IMR-90 (cell line): ENCODE measurements at regions not wholly inside any gene's neighbourhood (a gene's known extent, or its start where the extent isn't known, plus 50 kb on each side); places are given as distances from the start of the nearest gene placed in this dataset.

Experiments
- ATAC-seq: fragments of 200-7000 bp; cut with Tn5 transposase; 2 replicates; pipeline ENCODE4 v1.9.1; 2020; ENCODE audit warnings: low read depth, mild to moderate bottlenecking, moderate library complexity
- BruUV-seq: library from RNA; stranded (reverse); fragments of 400-500 nt; replicated peaks from 2 replicates; lab custom pipeline; 2021; lab: Mats Ljungman, UMichigan
- CTCF ChIA-PET: fragments of 300-600 bp; formaldehyde crosslinking; extraction: SDS; loops from one replicate; lab custom pipeline; 2021; ENCODE audit warnings: antibody characterized with exemption; lab: Yijun Ruan, JAX
- POLR2A ChIA-PET: fragments of 300-600 bp; sonication (Branson Sonifier 250); formaldehyde crosslinking; loops from one replicate; lab custom pipeline; 2022; ENCODE audit warnings: antibody characterized with exemption; ENCODE audit not compliant: unreplicated experiment; lab: Charles Lee
- DNase-seq: peaks from one replicate; pipeline ENCODE4 v3.0.0; 2013
- H2AFZ ChIP-seq: replicated peaks from 2 replicates; pipeline ENCODE3; 2013; ENCODE audit warnings: low read length, mild to moderate bottlenecking; ENCODE audit not compliant: poor library complexity
- H2AK5ac ChIP-seq: 2 replicates; pipeline ENCODE4 v1.6.1; 2013; ENCODE audit warnings: low read depth, low read length, inconsistent platforms
- H2AK9ac ChIP-seq: replicated peaks from 2 replicates; pipeline ENCODE3; 2013; ENCODE audit warnings: mild to moderate bottlenecking, low read depth, low read length, moderate library complexity; ENCODE audit not compliant: poor library complexity
- H2BK120ac ChIP-seq: 2 replicates; pipeline ENCODE4 v1.6.1; 2013; ENCODE audit warnings: low read depth, low read length, inconsistent platforms
- H2BK15ac ChIP-seq: 3 replicates; pipeline ENCODE4 v1.6.1; 2013; ENCODE audit warnings: low read depth, low read length, inconsistent platforms
- H2BK20ac ChIP-seq: 2 replicates; pipeline ENCODE4 v1.6.1; 2013; ENCODE audit warnings: low read depth, mild to moderate bottlenecking, inconsistent platforms, low read length, moderate library complexity
- H2BK5ac ChIP-seq: 2 replicates; pipeline ENCODE4 v1.6.1; 2013; ENCODE audit warnings: mild to moderate bottlenecking, low read depth, low read length, inconsistent platforms; ENCODE audit not compliant: poor library complexity, severe bottlenecking
- H3K14ac ChIP-seq: replicated peaks from 2 replicates; pipeline ENCODE4 v1.6.1; 2013; ENCODE audit warnings: low read depth, low read length, inconsistent platforms
- H3K18ac ChIP-seq: 2 replicates; pipeline ENCODE4 v1.6.1; 2013; ENCODE audit warnings: low read depth, low read length, control low read depth
- H3K23ac ChIP-seq: 2 replicates; pipeline ENCODE4 v1.6.1; 2013; ENCODE audit warnings: low read depth, low read length, inconsistent platforms
- H3K27ac ChIP-seq: 2 replicates; pipeline ENCODE4 v1.5.1; 2013; ENCODE audit warnings: mild to moderate bottlenecking, control low read depth, low read length; ENCODE audit not compliant: insufficient read depth
- H3K27me3 ChIP-seq: 2 replicates; pipeline ENCODE4 v1.6.1; 2013; ENCODE audit warnings: low read length; ENCODE audit not compliant: control insufficient read depth, insufficient read depth
- H3K36me3 ChIP-seq: 2 replicates; pipeline ENCODE4 v1.6.1; 2013; ENCODE audit warnings: low read length, mixed read lengths; ENCODE audit not compliant: control insufficient read depth, insufficient read depth
- H3K4ac ChIP-seq: 2 replicates; pipeline ENCODE4 v1.6.1; 2013; ENCODE audit warnings: low read depth, low read length, inconsistent platforms
- H3K4me1 ChIP-seq: 2 replicates; pipeline ENCODE4 v1.6.1; 2013; ENCODE audit warnings: low read length, mixed read lengths; ENCODE audit not compliant: control insufficient read depth, insufficient read depth
- H3K4me2 ChIP-seq: 2 replicates; pipeline ENCODE4 v1.6.1; 2013; ENCODE audit warnings: low read depth, mild to moderate bottlenecking, control low read depth, low read length, moderate library complexity
- H3K4me3 ChIP-seq: 2 replicates; pipeline ENCODE4 v1.5.1; 2013; ENCODE audit warnings: low read depth, mild to moderate bottlenecking, control low read depth, low read length, moderate library complexity; ENCODE audit not compliant: insufficient read depth
- H3K56ac ChIP-seq: 2 replicates; pipeline ENCODE4 v1.6.1; 2013; ENCODE audit warnings: low read length, inconsistent platforms; ENCODE audit not compliant: insufficient read depth; ENCODE audit errors: extremely low read depth
- H3K79me1 ChIP-seq, 2 experiments: 2 replicates each; pipeline ENCODE4 v1.6.1; 2013; ENCODE audit warnings: low read length in 2 of 2, inconsistent platforms in 1 of 2, low read depth in 1 of 2
- H3K9ac ChIP-seq: 2 replicates; pipeline ENCODE4 v1.6.1; 2013; ENCODE audit warnings: low read depth, low read length, control low read depth
- H3K9me1 ChIP-seq: 2 replicates; pipeline ENCODE4 v1.6.1; 2013; ENCODE audit warnings: low read length, inconsistent platforms; ENCODE audit not compliant: insufficient read depth
- H3K9me3 ChIP-seq: 2 replicates; pipeline ENCODE4 v1.6.1; 2013; ENCODE audit warnings: low read length; ENCODE audit not compliant: control insufficient read depth, insufficient read depth
- H4K20me1 ChIP-seq: 2 replicates; pipeline ENCODE4 v1.6.1; 2013; ENCODE audit warnings: low read length, inconsistent platforms; ENCODE audit not compliant: insufficient read depth
- H4K5ac ChIP-seq: 2 replicates; pipeline ENCODE4 v1.6.1; 2013; ENCODE audit warnings: mild to moderate bottlenecking, low read depth, low read length, control low read depth
- H4K8ac ChIP-seq, 2 experiments: 2 replicates each; pipeline ENCODE4 v1.6.1; 2013; ENCODE audit warnings: low read depth in 2 of 2, low read length in 2 of 2, control low read depth in 1 of 2, inconsistent platforms in 1 of 2
- H4K91ac ChIP-seq: 2 replicates; pipeline ENCODE4 v1.6.1; 2013; ENCODE audit warnings: low read depth, low read length, inconsistent platforms; ENCODE audit not compliant: insufficient read depth
- BHLHE40 ChIP-seq: fragments of 150-350 bp; IDR thresholded peaks from 2 replicates; pipeline ENCODE4 v1.6.1; 2016; ENCODE audit warnings: mild to moderate bottlenecking, low read depth, low read length
- CEBPB ChIP-seq: IDR thresholded peaks from 2 replicates; pipeline ENCODE4 v1.6.1; 2012; ENCODE audit warnings: low read depth, low read length, improper control_type of control experiment
- CHD1 ChIP-seq: IDR thresholded peaks from 2 replicates; pipeline ENCODE4 v1.6.1; 2012; ENCODE audit warnings: low read depth, low read length, improper control_type of control experiment
- CTCF ChIP-seq: conservative IDR thresholded peaks from 2 replicates; pipeline ENCODE4 v1.5.1; 2012; ENCODE audit warnings: mild to moderate bottlenecking, low read depth, low read length, improper control_type of control experiment
- ELK1 ChIP-seq: fragments of 150-350 bp; IDR thresholded peaks from 2 replicates; pipeline ENCODE4 v1.6.1; 2016; ENCODE audit warnings: low read depth, mild to moderate bottlenecking, low read length, moderate library complexity, borderline replicate concordance
- FOS ChIP-seq: fragments of 150-350 bp; IDR thresholded peaks from 2 replicates; pipeline ENCODE4 v1.6.1; 2016; ENCODE audit warnings: low read depth, low read length
- MAFK ChIP-seq: IDR thresholded peaks from 2 replicates; pipeline ENCODE4 v1.6.1; 2012; ENCODE audit warnings: low read depth, low read length, improper control_type of control experiment
- MAZ ChIP-seq: IDR thresholded peaks from 2 replicates; pipeline ENCODE4 v1.6.1; 2012; ENCODE audit warnings: low read depth, mild to moderate bottlenecking, low read length, improper control_type of control experiment, moderate library complexity, borderline replicate concordance
- MXI1 ChIP-seq: IDR thresholded peaks from 2 replicates; pipeline ENCODE4 v1.6.1; 2012; ENCODE audit warnings: low read depth, mild to moderate bottlenecking, low read length, moderate library complexity, borderline replicate concordance
- NFE2L2 ChIP-seq: fragments of 150-350 bp; IDR thresholded peaks from 2 replicates; pipeline ENCODE4 v1.6.1; 2016; ENCODE audit warnings: low read depth, mild to moderate bottlenecking, low read length
- POLR2A ChIP-seq: IDR thresholded peaks from 2 replicates; pipeline ENCODE4 v1.6.1; 2012; ENCODE audit warnings: mild to moderate bottlenecking, low read depth, low read length
- RAD21 ChIP-seq: IDR thresholded peaks from 2 replicates; pipeline ENCODE4 v1.6.1; 2012; ENCODE audit warnings: low read length, improper control_type of control experiment
- RCOR1 ChIP-seq: IDR thresholded peaks from 2 replicates; pipeline ENCODE4 v1.6.1; 2012; ENCODE audit warnings: mild to moderate bottlenecking, low read length, improper control_type of control experiment; ENCODE audit not compliant: insufficient replicate concordance
- RFX5 ChIP-seq: IDR thresholded peaks from 2 replicates; pipeline ENCODE4 v1.8.0; 2012; ENCODE audit warnings: low read depth, mild to moderate bottlenecking, low read length, moderate library complexity
- SMC3 ChIP-seq: fragments of 150-350 bp; IDR thresholded peaks from 2 replicates; pipeline ENCODE4 v1.6.1; 2016; ENCODE audit warnings: low read depth, mild to moderate bottlenecking, antibody characterized with exemption, low read length, moderate library complexity
- USF2 ChIP-seq: fragments of 150-350 bp; IDR thresholded peaks from 2 replicates; pipeline ENCODE4 v1.6.1; 2017; ENCODE audit warnings: mild to moderate bottlenecking, antibody characterized with exemption, low read length, low read depth
- WGBS, 2 experiments: methylation state at CpG; one replicate each; pipeline versions ENCODE4 v1.1.5 to v1.1.7; 2013; ENCODE audit warnings: missing lambda C conversion rate in 2 of 2; ENCODE audit not compliant: insufficient read length in 1 of 2; ENCODE audit errors: extremely low coverage in 2 of 2; 5-methylcytosine and 5-hydroxymethylcytosine counted together
- dilution Hi-C: fragments of 300-500 bp; cut with HindIII; formaldehyde crosslinking; loops from one replicate; pipeline ENCODE4 v1.14.3; 2018; ENCODE audit warnings: low sequenced_read_pairs; ENCODE audit not compliant: unreplicated experiment
- in situ Hi-C: fragments of 300-500 bp; cut with MboI; formaldehyde crosslinking; loops from 3 replicates; pipeline ENCODE4 v1.14.3; 2019; ENCODE audit warnings: low sequenced_read_pairs, inconsistent platforms, mixed read lengths
- intact Hi-C: fragments of 100-400 bp; cut with micrococcal nuclease; formaldehyde crosslinking; loops from 2 replicates; pipeline ENCODE4 v1.10.0; 2022

- ChIA-PET POLR2A (no interaction called here), CTCF (interaction anchor here (1.0 kb wide), 1 partner anchor 15 kb away, joined by 4 read pairs; no protein-coding TSS in a partner anchor)
- Histone ChIP-seq H3K79me1 (no peaks in the 10 kb centered on the region), H3K4ac (no peak overlapping the region), H3K27ac (no peak overlapping the region), H3K4me3 (no peak overlapping the region), H3K23ac (no peak overlapping the region), H4K91ac (peak overlapping the region; percentile 24; the same call in 1 of the 2 replicates), H3K9me1 (no peaks in the 10 kb centered on the region; the same call in 1 of the 2 replicates), H2AFZ (no peak overlapping the region), H4K8ac (0 out of 4 replicates have a peak overlapping the region, but pooled peaks of 1 of the 2 experiments have one; percentile 45), H3K4me2 (no peak overlapping the region), H3K9me3 (no peaks in the 10 kb centered on the region), H3K14ac (no peak overlapping the region), H2AK5ac (no peak overlapping the region), H2BK5ac (no peak overlapping the region), H2BK120ac (no peak overlapping the region), H4K20me1 (no peaks in the 10 kb centered on the region), H3K56ac (no peak overlapping the region), H3K4me1 (peaks cover 5% of the 10 kb centered on the region), H3K27me3 (no peaks in the 10 kb centered on the region), H3K18ac (no peak overlapping the region), H3K9ac (no peak overlapping the region), H4K5ac (no peak overlapping the region), H2AK9ac (no peak overlapping the region), H3K36me3 (no peaks in the 10 kb centered on the region), H2BK15ac (peak overlapping the region; percentile 74; the same call in 1 of the 3 replicates), H2BK20ac (no peak overlapping the region)
- ATAC-seq = no peak
- no peak for TF ChIP-seq FOS
- TF ChIP-seq RFX5 = no peak
- TF ChIP-seq MXI1 = no peak
- TF ChIP-seq CHD1 = no peak
- no peak for TF ChIP-seq MAZ
- TF ChIP-seq MAFK = no peak
- no peak for TF ChIP-seq RAD21
- no peak for TF ChIP-seq BHLHE40
- TF ChIP-seq RCOR1 = no peak
- no peak for TF ChIP-seq USF2
- TF ChIP-seq NFE2L2 = no peak
- TF ChIP-seq SMC3 = no peak
- no peak for TF ChIP-seq ELK1
- no peak for TF ChIP-seq POLR2A
- no peak for TF ChIP-seq CEBPB
- TF ChIP-seq CTCF = no peak
- in situ Hi-C loops = loop anchor here (25.0 kb wide), 1 partner anchor 1312 kb away; no protein-coding TSS in a partner anchor
- dilution Hi-C loops = no loop called here
- WGBS, 2 experiments = no CpG with 5 or more reads among the region's 8 CpGs
- no TSS peak for BruUV-seq
- DNase-seq = no peak
- intact Hi-C loops = no loop called here
Measured at GRCh38 chr14:94675036-94675435, 62.8 kb downstream of the SERPINA3 start.
